ENCODE measurements at regions not wholly inside any gene's neighbourhood (a gene's known extent, or its start where the extent isn't known, plus 50 kb on each side); places are given as distances from the start of the nearest gene placed in this dataset.

GRCh38 chr22:49226096-49226495 is 601.6 kb downstream of the BRD1 start:
- TF ChIP-seq CTCF (IDR thresholded peaks at IDR 0.05) (no peak), SIN3A (IDR thresholded peaks at IDR 0.05; ENCODE audit: borderline replicate concordance, insufficient read depth, low read depth, low read length) (no peak), POLR2AphosphoS5 (IDR thresholded peaks at IDR 0.05; ENCODE audit: low read depth, low read length) (no peak), REST (IDR thresholded peaks at IDR 0.05; ENCODE audit: insufficient read depth in 1 of 2, low read depth in 2 of 2, low read length in 1 of 2) (no peak), TCF7L2 (IDR thresholded peaks at IDR 0.05; ENCODE audit: low read depth, low read length) (no peak)

All from Panc1 (cell line).